GM21390 (cell line): ENCODE measurements at regions not wholly inside any gene's neighbourhood (a gene's known extent, or its start where the extent isn't known, plus 50 kb on each side); places are given as distances from the start of the nearest gene placed in this dataset.

ENCODE experiments used
- ATAC-seq: cut with Tn5 transposase; IDR thresholded peaks from one replicate; pipeline ENCODE4 v1.9.1; 2021; ENCODE audit not compliant: unreplicated experiment

DNA sequence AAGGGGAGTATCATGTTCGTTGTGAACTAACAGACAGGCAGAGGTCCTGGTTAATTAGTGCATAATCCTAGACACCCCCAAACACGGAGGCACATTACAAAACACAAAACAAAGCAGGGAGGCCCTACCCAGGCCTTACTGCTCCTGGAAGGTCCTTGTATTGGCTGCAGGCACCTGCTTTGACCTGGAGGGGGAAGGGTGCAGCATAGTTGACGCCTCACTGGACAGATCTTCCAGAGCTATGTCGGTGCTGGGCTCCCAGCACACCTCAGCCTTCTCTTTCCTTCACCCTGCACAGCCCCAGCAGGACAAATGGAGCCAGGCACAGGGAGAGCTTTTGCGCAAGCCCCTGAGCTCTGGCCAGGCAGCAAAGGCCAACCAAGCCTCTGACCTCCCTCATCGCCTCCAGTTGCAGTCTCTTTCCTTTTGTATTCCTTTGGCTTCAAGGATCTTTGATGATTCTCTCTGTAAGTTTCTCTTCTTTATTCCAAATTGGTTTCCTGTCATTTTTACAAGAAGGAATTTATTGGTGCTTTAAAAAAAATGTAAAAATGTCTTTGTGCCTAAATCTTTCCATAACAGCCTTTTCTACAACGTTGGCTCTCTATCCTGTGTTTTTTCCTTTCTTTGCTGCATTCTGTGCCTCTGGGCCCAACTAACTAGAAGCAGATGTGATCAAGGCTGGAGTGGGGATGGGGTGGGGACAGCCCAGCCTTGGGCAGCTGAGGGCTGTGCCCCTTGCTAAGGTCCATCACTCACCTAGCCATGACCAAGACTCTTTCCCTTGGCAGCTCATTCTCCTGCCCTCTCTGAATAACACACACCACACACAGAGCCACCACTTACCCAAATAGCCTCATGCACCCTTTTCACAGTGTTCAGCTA is 317.1 kb upstream of the NPVF start:
- no peak for ATAC-seq

GRCh38 chr7:25546306-25546705 is 318.0 kb upstream of the NPVF start:
- no peak for ATAC-seq

- ATAC-seq, result no peak
Observed at GRCh38 chr7:25549271-25549921, 321.1 kb upstream of the NPVF start.

DNA sequence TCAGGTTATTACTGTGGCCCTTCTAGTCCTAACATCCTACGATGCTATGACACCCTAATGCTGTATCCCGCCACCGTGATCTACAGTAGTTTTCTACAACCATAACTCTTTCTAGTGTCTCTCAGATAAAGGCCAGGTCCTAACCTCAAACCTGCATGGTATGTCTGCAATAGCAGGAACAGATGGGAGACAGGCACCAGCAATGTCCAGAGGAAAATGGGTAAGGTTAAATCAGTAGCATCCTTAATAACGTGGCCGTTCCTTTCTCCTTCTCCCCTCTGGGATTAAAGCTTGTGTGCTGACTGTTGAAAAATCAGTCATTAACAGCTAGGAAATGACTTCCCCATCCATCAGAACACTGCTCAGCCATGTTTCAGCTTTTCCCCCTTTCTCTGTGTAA is 321.9 kb upstream of the NPVF start:
- ATAC-seq, result no peak

- ATAC-seq, result no peak
Observed at GRCh38 chr7:25552998-25553397, 324.7 kb upstream of the NPVF start.

DNA sequence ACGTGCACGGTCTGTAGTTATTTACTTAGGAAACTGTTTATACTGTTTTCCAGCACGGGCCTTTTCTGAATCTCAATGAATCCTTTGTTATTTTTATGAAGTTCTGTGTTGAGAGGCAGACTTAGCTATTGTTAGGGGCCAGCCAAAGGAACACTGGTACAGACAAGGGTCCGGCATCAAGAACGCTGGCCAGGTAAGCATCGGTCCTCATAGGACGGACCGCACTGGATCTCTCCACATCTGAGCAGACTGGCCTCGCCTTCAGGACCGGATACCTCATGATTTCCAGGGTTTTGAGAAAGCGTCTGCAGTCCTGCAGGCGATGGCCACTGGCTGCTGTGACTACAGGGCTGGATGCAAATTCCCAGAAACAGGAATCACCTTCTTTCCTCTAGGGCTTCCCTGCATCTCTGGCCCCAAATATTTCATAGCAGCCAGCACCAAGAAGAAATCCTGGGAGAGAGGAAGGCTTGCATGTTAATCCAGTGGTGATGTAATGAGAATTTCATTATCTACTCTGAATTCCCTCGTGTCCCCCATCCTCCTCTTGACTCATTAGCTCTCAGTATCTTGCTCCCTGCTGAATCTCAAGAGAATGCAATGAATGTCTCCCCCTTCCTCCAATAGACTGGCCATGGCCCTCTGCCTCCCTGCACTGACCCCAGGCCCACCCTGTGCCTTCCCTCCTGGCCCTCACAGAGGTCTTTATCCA is 325.4 kb upstream of the NPVF start:
- no peak for ATAC-seq

DNA sequence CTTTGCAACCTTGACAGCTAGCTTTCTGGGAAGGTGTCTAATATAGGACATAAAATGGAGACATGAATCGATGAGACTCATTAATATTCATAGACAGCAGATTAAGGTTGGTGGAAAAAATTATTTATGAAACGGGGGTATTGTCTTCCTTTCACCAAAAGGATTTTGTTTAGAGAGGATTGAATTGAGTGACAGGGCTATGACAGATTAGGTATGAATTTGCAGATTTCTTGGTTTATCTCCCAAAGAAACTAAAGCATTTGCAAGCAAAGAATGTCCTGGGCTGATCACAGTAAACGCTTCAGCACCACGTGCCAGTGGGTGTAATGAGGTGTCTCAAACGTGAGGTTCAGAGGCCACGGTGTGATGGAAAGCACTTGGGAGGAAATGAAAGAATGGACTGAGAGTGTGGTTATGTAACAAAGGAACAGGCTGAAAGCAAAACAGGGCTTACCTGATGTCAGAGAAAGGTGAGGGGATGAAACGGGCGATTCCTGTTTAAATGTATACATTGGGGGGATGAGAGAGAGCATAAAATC is 329.2 kb upstream of the NPVF start:
- no peak for ATAC-seq

- no peak for ATAC-seq
Observed at GRCh38 chr7:25557930-25558329, 329.6 kb upstream of the NPVF start.

DNA sequence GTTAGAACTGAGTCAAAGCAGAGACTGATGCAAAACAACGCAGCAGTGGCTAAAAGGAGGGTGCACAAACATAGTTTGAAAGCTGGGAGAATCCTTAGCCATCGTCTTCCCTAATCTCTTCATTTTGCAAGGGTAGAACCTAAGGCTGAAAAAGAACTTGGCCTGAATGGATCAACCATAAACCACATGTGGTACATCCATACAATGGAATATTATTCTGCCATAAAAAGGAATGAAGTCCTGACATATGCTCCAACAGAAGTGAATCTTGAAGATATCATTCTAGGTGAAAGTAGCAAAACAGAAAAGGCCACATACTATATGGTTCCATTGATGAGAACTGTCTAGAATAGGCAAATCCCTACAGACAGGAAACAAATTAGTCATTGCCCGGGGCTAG is 330.3 kb upstream of the NPVF start:
- no peak for ATAC-seq

DNA sequence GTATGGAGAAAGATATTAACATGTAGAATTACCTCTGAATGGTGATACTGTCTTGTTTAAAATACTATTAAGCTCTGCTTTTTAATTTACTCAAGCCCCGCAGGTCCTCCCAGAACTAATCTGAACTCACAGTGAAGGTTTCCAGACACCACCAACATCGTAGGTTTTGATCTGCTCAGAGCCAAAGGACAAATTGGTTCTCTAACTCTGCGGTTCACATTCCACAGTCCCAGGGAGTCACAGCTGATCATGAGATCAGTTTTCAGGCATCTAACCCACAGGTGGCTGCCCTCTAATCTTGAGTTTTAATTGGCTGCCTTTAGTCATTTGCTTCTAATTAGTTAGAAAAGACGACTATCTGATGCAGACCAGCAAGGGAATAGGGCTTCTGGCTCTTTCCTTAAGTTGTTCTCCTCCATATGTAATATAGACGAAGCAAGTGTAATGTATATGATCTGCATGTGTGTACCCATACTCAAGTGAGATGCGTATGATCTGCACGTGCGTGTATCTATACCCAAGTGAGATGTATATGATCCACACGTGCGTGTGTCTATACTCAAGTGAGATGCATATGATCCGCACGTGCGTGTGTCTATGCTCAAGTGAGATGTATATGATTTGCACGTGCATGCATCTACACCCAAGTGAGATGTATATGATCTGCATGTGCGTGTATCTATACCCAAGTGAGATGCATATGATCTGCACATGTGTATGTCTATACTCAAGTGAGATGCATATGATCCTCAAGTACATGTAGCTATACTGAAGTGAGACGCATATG is 331.5 kb upstream of the NPVF start:
- no peak for ATAC-seq

DNA sequence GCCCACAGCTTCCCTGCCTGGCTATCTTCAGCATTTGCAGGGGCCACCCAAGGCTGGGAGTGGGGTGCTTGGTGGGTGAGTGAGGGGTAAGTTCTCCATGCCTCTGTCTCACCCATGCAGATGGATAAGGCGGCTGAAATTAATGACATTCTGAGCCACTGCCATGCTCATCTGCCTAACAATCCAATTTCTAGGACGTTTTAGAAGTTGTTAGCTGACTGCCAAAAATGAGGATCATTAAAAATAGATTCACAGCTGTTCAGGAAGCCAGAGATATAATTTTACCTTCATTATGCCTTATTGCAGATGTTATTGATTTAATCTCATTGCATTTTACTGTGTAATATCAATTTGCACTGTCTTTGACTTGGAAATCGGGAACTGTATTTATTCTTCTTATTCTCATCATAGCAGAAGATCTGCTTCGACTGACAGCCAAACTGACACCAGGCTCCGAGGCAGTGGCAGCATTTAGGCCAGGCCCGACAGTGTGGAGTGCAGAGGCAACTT is 334.4 kb upstream of the NPVF start:
- no peak for ATAC-seq

GRCh38 chr7:25565002-25565401 is 336.7 kb upstream of the NPVF start:
- no peak for ATAC-seq

DNA sequence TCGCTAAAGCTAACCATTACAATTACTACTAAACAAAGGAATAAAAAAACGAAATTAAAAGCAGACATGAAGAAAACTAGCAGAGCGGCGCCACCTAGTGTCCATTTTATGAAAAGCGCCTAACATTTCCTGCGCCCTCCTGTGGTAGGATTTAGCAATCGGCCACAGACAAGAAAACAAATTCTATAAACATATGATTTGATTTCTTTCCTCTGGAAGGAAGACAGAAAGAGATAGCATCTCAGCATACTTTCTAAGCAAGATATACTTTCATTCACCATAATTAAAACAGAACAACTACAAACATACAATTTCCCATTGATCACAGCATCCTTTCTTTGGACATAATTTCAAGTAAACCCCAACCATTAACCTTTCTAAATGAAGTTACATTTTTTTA is 337.7 kb upstream of the NPVF start:
- no peak for ATAC-seq

GRCh38 chr7:25567430-25567829 is 339.1 kb upstream of the NPVF start:
- no peak for ATAC-seq

DNA sequence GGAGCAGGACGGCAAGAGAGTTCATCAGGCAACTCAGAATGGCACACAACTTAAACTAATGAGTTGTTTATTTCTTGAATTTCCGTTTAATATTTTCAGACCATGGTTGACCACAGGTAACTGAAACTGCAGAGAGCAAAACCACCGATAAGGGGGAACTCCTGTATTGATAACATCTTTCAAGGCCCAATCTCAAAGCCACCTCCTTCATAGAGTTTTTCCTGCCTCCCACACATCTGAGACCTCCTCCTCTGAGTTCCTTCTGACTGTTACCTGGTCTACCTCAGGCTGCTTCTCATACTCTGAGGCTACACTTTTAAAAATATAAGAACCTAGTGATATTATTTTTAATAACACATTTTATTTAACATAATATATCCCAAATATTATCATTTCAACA is 341.5 kb upstream of the NPVF start:
- ATAC-seq, result no peak

- no peak for ATAC-seq
Observed at GRCh38 chr7:25572423-25572822, 344.1 kb upstream of the NPVF start.

GRCh38 chr7:25574828-25575227 is 346.5 kb upstream of the NPVF start:
- no peak for ATAC-seq

- ATAC-seq, result no peak
Observed at GRCh38 chr7:25575634-25576033, 347.3 kb upstream of the NPVF start.

GRCh38 chr7:25578991-25579777 is 350.9 kb upstream of the NPVF start:
- no peak for ATAC-seq

DNA sequence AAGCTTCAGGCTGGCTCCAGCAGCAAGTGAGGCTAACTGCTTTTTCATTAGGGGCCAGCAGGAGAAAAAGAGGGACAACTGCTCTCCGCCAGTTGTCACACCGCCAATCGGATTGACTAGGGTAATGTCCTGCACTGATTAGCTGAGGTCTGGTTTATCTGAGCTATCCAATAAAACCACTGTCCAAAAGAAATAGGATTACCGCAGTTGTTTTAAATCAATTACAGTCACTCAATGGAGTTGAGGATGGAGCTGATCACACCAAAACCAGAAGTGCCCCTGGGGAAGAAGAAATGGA is 351.4 kb upstream of the NPVF start:
- ATAC-seq, result no peak
